ENCODE measurements at regions not wholly inside any gene's neighbourhood (a gene's known extent, or its start where the extent isn't known, plus 50 kb on each side); places are given as distances from the start of the nearest gene placed in this dataset.

- TF ChIP-seq, protein P1, sequence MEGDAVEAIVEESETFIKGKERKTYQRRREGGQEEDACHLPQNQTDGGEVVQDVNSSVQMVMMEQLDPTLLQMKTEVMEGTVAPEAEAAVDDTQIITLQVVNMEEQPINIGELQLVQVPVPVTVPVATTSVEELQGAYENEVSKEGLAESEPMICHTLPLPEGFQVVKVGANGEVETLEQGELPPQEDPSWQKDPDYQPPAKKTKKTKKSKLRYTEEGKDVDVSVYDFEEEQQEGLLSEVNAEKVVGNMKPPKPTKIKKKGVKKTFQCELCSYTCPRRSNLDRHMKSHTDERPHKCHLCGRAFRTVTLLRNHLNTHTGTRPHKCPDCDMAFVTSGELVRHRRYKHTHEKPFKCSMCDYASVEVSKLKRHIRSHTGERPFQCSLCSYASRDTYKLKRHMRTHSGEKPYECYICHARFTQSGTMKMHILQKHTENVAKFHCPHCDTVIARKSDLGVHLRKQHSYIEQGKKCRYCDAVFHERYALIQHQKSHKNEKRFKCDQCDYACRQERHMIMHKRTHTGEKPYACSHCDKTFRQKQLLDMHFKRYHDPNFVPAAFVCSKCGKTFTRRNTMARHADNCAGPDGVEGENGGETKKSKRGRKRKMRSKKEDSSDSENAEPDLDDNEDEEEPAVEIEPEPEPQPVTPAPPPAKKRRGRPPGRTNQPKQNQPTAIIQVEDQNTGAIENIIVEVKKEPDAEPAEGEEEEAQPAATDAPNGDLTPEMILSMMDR (IDR thresholded peaks at IDR 0.05): no peak
- TF ChIP-seq ZFX (IDR thresholded peaks at IDR 0.05; ENCODE audit: borderline replicate concordance): no peak
These were observed 74.1 kb upstream of the IRX6 start for GRCh38 chr16:55249936-55250335.

Measured in 22Rv1 (cell line).